ENCODE measurements at regions not wholly inside any gene's neighbourhood (a gene's known extent, or its start where the extent isn't known, plus 50 kb on each side); places are given as distances from the start of the nearest gene placed in this dataset.

DNA sequence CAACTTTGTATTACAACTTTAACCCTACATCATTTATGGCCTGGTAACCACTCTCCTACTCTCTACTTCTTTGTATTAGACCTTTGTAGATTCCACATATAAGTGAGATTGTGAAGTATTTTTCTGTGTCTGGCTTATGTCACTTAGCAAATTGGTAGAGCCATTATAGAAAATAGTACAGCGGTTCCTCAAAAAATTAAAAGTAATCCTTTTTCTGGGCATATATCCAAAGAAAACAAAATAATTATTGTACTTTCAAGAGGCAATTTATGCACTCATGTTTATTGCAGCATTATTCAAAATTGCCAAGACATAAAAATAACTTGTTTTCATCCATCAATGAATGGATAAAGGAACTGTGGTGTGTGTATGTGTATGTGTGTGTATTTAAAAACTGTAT is 537.5 kb upstream of the FSIP2 start (continued):
- TF ChIP-seq, protein P1, sequence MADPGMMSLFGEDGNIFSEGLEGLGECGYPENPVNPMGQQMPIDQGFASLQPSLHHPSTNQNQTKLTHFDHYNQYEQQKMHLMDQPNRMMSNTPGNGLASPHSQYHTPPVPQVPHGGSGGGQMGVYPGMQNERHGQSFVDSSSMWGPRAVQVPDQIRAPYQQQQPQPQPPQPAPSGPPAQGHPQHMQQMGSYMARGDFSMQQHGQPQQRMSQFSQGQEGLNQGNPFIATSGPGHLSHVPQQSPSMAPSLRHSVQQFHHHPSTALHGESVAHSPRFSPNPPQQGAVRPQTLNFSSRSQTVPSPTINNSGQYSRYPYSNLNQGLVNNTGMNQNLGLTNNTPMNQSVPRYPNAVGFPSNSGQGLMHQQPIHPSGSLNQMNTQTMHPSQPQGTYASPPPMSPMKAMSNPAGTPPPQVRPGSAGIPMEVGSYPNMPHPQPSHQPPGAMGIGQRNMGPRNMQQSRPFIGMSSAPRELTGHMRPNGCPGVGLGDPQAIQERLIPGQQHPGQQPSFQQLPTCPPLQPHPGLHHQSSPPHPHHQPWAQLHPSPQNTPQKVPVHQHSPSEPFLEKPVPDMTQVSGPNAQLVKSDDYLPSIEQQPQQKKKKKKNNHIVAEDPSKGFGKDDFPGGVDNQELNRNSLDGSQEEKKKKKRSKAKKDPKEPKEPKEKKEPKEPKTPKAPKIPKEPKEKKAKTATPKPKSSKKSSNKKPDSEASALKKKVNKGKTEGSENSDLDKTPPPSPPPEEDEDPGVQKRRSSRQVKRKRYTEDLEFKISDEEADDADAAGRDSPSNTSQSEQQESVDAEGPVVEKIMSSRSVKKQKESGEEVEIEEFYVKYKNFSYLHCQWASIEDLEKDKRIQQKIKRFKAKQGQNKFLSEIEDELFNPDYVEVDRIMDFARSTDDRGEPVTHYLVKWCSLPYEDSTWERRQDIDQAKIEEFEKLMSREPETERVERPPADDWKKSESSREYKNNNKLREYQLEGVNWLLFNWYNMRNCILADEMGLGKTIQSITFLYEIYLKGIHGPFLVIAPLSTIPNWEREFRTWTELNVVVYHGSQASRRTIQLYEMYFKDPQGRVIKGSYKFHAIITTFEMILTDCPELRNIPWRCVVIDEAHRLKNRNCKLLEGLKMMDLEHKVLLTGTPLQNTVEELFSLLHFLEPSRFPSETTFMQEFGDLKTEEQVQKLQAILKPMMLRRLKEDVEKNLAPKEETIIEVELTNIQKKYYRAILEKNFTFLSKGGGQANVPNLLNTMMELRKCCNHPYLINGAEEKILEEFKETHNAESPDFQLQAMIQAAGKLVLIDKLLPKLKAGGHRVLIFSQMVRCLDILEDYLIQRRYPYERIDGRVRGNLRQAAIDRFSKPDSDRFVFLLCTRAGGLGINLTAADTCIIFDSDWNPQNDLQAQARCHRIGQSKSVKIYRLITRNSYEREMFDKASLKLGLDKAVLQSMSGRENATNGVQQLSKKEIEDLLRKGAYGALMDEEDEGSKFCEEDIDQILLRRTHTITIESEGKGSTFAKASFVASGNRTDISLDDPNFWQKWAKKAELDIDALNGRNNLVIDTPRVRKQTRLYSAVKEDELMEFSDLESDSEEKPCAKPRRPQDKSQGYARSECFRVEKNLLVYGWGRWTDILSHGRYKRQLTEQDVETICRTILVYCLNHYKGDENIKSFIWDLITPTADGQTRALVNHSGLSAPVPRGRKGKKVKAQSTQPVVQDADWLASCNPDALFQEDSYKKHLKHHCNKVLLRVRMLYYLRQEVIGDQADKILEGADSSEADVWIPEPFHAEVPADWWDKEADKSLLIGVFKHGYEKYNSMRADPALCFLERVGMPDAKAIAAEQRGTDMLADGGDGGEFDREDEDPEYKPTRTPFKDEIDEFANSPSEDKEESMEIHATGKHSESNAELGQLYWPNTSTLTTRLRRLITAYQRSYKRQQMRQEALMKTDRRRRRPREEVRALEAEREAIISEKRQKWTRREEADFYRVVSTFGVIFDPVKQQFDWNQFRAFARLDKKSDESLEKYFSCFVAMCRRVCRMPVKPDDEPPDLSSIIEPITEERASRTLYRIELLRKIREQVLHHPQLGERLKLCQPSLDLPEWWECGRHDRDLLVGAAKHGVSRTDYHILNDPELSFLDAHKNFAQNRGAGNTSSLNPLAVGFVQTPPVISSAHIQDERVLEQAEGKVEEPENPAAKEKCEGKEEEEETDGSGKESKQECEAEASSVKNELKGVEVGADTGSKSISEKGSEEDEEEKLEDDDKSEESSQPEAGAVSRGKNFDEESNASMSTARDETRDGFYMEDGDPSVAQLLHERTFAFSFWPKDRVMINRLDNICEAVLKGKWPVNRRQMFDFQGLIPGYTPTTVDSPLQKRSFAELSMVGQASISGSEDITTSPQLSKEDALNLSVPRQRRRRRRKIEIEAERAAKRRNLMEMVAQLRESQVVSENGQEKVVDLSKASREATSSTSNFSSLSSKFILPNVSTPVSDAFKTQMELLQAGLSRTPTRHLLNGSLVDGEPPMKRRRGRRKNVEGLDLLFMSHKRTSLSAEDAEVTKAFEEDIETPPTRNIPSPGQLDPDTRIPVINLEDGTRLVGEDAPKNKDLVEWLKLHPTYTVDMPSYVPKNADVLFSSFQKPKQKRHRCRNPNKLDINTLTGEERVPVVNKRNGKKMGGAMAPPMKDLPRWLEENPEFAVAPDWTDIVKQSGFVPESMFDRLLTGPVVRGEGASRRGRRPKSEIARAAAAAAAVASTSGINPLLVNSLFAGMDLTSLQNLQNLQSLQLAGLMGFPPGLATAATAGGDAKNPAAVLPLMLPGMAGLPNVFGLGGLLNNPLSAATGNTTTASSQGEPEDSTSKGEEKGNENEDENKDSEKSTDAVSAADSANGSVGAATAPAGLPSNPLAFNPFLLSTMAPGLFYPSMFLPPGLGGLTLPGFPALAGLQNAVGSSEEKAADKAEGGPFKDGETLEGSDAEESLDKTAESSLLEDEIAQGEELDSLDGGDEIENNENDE (IDR thresholded peaks at IDR 0.05; ENCODE audit: insufficient replicate concordance, low read length): no peak
- TF ChIP-seq, protein P2, sequence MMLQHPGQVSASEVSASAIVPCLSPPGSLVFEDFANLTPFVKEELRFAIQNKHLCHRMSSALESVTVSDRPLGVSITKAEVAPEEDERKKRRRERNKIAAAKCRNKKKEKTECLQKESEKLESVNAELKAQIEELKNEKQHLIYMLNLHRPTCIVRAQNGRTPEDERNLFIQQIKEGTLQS (IDR thresholded peaks at IDR 0.05; ENCODE audit: insufficient read depth, low read depth, low read length): no peak

All from H1 (cell line).